ENCODE measurements at regions not wholly inside any gene's neighbourhood (a gene's known extent, or its start where the extent isn't known, plus 50 kb on each side); places are given as distances from the start of the nearest gene placed in this dataset.

DNA sequence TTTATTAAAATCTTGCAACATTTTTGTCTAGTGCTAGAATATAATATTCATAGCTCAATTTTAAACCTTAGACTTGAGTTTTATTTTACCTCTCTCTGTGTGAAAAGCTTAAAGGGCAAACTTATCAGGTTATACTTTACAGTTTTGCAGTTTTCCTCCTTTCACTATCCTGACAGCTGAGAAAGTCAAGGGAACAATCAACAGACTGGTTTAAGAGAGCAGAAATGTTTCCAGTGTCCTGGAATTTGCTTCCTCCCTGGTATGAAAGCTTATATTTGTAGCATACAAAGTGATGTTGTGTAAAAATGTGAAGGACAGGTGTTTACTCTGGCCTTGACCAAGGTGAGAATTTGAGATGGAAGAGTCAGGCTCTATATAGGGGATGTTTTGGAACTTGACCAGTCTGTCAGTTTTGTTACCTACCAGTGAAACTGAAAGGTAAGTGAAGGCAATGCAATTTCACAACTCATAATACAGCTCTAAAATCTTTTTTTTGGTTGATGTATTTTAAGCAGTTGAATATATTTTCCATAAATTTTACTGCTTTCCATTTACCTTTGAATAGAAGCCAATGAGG is 64.6 kb downstream of the FHIP1A start:
- TF ChIP-seq CTCF (IDR thresholded peaks at IDR 0.05) = no peak
- TF ChIP-seq POLR2A (IDR thresholded peaks at IDR 0.05) = no peak
